ENCODE measurements at regions not wholly inside any gene's neighbourhood (a gene's known extent, or its start where the extent isn't known, plus 50 kb on each side); places are given as distances from the start of the nearest gene placed in this dataset.
A peak's percentile ranks its signal among the peaks of the same experiment; 100 is the strongest.
"Not testable (repeated sequence)": the region's sequence is repeated elsewhere in the genome, so short reads cannot be mapped to it uniquely, and the experiment has no call there.

DNA sequence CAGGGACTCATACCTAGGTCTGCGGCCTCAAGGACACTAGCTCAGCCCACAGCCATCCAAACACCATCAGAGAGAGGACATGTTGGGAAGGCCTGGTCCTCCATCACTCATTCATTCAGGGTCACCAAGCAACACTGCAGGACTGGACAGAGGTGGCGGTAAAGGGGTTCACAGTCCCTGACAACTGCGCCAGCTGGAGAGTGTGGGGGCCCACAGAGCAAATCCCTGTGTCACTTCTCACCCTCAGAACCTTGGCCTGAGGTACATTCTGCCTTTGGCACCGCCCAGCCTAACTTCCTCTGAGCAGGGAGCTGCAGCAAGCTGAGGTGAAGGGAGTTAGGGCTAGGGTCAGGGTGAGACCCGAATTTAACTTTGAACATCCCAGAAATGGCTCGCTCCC is 106.5 kb downstream of the COPRS start:
- no peak for DNase-seq (ENCODE audit: low read depth, low spot score)
- no peak overlapping the region for H3K27ac ChIP-seq

DNA sequence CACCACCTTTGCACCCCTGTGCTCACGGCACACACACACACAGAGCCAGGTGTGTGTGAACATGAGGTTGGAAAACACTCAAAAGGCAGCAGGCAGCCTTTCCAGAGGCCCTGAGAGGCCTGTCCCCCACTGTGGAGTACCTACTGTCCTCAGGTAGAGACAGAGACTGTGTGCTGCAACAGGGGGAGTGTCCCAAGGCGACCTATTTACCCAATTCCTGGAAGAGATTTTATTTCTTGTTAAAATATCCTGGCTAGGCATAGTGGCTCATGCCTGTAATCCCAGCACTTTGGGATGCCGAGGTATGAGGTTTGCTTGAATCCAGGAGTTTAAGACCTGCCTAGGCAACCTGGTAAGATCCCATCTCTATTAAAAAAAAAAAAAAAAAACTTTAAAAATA is 108.5 kb downstream of the COPRS start:
- no peak overlapping the region for H3K27ac ChIP-seq
- DNase-seq (ENCODE audit: low read depth, low spot score): no peak

DNA sequence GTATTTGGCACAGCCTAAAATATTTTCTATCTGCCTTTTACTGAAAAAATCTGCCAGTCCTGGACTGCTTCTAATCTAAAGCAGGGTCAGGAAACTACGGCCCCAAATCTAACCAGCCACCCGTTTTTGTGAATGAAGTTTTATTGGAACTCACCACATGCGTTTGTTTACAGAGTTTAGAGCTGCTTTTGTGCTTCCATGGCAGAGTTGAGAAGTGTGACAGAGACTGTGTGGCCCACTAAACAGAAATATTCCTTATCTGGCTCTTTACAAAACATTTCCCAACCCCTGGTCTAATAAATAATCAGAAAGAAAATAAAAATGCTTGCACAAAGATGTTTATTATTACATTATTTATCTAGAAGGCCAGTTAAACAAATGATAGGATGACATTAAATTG is 110.2 kb downstream of the COPRS start:
- no peak for DNase-seq (ENCODE audit: low read depth, low spot score)
- no peak overlapping the region for H3K27ac ChIP-seq

DNA sequence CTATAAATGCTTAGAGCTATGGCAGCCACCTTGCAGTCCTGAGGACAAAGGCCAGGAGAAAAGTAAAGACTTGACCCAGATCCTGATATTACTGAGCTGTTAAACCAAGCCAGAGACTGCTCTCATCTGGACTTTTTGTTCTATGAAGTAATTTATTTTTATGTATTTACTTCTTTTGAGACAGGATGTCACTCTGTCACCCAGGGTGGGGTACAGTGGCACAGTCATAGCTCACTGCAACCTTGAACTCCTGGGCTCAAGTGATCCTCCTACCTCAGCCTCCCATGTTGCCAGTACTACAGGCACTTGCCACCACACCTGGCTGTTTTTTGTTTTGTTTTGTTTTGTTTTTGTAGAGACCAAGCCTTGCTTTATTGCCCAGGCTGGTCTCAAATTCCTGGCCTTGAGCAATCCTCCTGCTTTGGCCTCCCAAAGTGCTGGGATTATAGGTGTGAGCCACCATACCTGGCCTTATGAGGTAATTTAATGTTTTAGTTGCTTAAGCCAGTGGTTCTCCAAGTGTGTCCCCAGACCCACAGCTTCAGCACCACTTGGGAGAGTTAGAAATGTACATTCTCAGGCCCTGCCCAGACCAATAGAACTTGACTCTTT is 112.1 kb downstream of the COPRS start:
- DNase-seq (ENCODE audit: low read depth, low spot score): no peak
- H3K27ac ChIP-seq: no peak overlapping the region

DNA sequence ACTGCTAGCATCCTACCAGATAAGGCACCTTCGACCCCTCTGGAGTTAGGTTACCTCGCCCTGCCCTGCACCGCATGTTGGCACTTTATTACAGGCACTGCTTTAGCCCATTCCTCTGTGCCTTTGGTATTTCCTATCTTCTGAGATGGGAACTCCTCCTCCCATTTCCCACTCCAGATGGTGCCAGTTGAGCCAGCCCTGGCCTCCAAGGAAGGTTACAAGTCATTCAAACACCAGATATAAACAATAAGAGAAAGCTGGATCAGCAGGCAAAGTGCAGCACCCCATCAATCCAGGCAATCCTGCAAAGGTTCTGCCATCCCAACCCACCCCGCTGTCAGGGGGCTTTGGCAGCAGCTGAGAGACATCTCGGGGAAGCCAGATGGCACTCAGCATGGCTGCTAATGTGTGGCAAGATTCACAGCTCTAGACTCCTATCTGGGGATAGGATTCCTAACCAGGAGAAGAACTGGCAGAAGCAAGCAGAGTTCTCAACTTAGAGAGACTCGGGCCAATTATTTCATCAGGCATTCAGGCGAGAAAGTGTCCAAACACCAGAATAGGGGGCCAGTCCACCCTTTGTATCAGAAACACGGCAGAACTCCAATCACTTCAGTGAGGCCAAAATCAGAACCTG is 113.0 kb downstream of the COPRS start:
- DNase-seq (ENCODE audit: low read depth, low spot score): no peak
- H3K27ac ChIP-seq: no peak overlapping the region

DNA sequence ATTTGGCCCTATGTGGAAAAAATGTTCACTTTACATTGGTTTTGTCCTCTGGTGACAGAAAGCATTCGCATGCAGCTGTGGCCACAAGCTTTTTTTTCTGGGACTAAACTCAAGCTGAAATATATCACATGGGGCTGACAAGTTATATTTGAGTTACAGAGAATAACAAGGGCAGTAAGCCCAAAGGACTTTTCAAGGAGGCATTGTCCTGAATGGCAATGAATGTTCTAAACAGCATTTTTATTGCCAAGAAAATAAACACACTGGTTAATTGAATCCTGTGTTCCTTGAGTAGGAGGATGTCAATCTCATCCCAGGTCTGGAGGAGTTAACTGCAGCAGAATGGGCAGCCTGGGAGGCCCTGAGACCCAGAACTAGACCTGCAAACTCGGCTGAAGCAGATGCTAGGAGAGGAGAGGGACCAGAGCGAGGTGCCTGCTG is 114.5 kb downstream of the COPRS start:
- no peak overlapping the region for H3K27ac ChIP-seq
- no peak for DNase-seq (ENCODE audit: low read depth, low spot score)

DNA sequence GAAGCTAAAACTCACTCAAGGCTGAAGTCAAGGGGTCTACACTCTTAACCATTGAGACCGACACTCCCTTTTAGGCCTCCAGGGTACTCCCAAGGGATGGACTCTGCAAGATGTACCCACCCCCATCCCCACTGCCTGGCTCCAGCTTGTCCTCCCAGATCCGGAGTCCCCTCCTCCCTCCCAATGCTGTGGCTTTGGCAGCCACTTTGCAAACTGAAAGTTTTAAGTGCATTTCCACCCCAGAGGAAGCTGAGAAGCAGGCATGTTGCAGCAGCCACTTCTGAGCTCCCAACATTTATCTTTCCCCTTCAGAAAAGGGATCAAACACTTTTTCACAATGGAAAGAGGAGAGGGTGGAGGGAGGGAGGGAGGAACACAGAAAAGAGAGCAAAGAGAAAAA is 115.2 kb downstream of the COPRS start:
- DNase-seq (ENCODE audit: low read depth, low spot score): no peak

DNA sequence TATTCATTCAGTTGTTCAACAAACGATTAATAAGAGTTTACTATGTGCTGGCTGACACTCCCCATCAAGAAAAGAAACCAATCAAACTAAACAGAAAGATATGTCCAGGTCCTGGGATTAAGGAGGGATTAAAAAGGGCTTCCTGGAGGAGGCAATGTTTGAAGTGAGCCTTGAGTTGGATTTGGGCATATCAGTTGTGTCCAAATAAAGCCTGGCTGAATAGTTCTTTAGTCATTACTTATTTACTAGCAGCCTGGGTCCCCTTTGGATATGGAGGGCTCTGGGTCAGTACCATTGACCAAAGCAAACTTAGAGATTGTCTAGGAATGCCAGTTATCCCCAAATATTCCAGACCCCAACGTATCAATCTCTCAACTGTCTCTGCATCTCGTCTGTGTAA is 117.7 kb downstream of the COPRS start:
- no peak overlapping the region for H3K27ac ChIP-seq
- DNase-seq (ENCODE audit: low read depth, low spot score): no peak

More for the DNA sequence above, 115.2 kb downstream of the COPRS start:
- no peak overlapping the region for H3K27ac ChIP-seq

DNA sequence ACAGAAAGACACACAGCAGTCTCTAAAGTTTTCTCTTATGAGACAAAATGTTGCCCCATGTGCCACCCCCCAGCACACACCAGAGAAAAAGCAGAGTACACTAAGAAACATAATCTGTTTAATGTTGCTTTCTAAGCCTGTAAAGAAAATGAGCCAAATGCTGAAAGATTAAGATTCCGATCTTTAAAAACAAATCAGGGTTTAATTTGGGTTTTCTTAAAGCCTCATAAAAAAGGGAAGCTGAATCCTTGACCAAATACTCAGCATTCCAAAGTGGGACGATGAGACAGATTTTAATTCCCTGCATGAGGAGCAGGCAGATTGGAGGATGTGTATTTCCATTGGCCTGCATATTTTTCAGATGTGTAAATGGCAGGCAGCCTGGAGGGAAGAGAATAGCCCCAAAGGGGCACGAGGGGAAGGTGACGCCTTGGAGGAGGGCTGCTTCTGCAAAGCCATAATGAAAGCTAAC is 118.4 kb downstream of the COPRS start:
- H3K27ac ChIP-seq: no peak overlapping the region
- no peak for DNase-seq (ENCODE audit: low read depth, low spot score)

DNA sequence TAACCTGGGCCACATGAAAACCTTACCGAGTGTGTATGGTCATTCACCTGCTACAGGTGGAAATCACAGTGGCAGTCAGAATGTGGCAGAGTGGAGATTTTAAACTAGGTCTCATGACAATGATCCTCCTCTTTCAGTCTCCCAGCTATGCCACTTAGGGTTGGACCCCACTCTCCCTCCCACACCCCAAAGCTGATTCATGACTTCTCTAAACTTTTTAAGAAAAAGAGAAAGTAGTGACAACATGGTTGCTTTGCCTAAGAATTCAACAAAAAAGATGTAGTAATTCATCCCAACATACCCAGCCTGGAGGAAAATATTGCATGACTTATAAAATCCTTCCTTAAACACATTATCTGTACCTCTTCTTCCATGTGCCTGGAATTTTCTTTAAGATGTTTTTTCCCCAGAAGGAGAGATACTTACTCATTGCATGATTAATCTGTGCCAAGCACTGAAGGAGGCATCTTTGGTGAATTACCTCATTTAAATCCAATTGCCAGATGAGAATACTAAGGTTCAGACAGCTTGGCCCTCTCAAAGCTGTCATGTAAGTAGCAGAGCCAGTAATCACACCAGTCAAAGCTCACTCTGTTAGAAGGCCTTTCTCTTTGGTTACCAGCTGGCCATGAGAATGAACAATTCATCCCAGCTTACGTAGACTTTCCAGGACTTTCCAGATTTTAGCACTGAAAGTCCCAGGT is 119.9 kb downstream of the COPRS start:
- no peak overlapping the region for H3K27ac ChIP-seq

DNA sequence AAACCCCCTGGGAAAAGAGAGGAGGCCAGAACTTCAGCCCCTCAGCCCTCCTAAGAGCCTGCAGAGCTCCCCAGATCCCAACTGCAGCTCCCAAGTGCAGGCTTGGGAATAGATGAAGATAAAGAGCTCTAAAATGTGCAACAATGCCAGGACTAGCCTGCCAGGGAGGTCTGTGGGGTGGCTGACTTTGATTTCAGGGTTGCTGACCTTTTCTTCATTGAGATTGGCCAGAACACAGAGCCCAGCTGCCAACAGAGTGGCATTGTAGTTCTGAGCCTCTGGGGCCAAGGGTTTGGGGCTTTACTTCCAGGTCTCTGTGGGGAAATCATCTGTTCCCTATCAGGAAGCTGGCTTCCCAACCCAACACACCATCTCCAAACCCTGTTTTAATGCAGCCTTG is 120.6 kb downstream of the COPRS start:
- no peak for DNase-seq (ENCODE audit: low read depth, low spot score)
- H3K27ac ChIP-seq: no peak overlapping the region

More for the DNA sequence above, 119.9 kb downstream of the COPRS start:
- DNase-seq (ENCODE audit: low read depth, low spot score): no peak

DNA sequence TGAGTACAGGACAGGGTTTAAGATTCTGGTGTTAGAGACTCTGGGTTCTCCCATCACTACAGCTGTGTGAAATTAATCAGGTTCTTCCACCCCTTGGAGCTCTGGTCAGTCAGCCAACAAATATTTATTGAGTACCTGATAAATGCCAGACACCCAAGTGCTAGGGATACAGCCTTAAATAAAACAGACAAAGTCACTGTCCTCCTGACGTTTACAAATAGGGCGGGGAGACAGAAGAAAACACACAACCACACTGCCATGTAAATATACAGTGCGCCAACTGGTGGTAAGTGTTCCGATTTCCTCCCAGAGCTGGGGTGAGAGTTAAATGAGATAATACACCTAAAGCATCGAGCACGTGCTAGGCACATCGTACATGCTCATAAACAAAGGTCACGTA is 121.0 kb downstream of the COPRS start:
- DNase-seq (ENCODE audit: low read depth, low spot score): no peak
- H3K27ac ChIP-seq: no peak overlapping the region

DNA sequence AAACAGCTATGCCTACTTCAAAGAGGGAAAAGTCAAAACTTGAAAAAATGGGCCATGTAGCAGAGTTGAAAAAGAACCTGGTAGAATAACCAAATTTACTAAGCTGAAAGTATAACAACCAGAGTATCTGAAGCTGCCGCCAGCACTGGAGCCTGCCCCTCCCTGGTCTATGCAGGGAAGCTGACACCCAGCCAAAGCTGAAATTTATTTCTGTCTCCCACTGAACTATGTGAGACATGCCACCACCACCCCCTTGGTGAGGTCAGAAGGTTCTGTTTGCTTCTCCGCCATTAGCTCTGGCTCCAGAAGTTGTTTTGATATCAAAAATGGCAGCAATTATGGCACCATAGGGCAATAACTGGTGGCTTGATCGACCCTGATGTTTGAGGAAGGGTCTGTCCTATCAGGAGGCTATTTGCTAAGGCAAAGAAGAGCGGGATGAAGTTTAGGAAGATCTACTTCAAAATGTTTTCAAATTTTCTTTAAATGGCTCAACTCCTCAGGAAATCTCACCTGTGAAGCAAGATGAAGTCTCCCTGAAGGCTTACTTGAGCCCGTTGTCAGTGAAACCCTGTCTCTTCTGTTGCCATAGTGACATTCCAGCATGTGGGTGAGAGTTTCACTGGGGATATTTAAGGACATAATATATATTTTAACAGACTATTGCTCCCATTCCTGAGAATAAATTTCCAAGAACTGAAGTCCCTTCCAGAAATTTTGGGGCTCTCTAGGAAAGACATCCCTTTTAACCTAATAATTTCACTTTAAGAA is 122.0 kb downstream of the COPRS start:
- no peak for DNase-seq (ENCODE audit: low read depth, low spot score)

DNA sequence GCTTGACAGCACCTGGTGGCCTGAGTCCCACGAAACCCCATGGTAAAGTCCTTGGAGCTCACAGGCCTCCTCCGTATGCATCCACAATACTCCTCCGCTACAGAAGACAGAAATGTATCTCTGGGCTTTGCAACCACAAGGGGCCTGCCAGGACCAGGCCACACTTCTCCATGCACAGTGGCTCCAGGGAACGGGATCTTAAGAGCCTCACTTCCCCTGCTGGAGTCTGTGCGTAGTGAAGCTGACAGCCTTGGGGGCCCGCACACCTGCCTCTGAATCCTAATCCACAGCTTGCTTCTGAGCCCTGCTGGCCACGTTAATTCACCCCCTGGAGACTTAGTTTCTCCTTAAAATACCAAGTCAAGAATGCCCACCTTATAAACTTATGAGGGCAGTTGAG is 125.7 kb downstream of the COPRS start:
- H3K27ac ChIP-seq: no peak overlapping the region
- DNase-seq (ENCODE audit: low read depth, low spot score): no peak

More for the DNA sequence above, 122.0 kb downstream of the COPRS start:
- no peak overlapping the region for H3K27ac ChIP-seq

DNA sequence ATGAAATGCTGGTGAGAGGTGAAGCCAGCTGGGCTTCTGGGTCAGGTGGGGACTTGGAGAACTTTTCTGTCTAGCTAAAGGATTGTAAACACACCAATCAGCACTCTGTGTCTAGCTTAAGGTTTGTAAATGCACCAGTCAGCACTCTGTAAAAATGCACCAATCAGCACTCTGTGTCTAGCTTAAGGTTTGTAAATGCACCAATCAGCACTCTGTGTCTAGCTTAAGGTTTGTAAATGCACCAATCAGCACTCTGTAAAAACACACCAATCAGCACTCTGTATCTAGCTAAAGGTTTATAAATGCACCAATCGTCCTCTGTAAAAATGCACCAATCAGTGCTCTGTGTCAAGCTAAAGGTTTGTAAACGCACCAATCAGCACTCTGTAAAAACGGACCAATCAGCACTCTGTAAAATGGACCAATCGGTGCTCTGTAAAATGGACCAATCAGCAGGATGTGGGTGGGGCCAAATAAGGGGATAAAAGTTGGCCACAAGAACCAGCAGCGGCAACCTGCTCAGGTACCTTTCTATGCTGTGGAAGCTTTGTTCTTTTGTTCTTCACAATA is 127.4 kb downstream of the COPRS start:
- DNase-seq (ENCODE audit: low read depth, low spot score); H3K27ac ChIP-seq: not testable (repeated sequence)

DNA sequence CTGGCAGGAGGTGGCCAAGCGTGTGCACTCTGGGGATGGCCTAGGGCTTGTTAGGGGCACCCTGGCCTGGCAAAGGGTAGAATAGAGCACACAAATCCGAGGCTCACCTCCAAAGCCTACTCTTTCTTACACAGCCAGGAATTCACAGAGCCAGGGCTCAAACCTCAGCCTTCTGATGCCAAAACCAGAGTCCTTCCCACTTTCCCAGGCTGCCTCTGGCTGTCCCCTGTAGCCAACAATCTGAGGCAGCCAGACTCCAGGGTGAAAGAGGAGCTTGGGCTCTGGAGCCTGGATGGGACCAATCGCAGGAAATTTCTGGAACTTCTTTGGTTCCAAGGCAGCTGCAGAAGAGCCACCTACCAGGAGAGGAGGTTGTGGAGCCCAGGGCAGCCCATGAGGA is 127.9 kb downstream of the COPRS start:
- DNase-seq (ENCODE audit: low read depth, low spot score): no peak
- H3K27ac ChIP-seq: no peak overlapping the region

DNA sequence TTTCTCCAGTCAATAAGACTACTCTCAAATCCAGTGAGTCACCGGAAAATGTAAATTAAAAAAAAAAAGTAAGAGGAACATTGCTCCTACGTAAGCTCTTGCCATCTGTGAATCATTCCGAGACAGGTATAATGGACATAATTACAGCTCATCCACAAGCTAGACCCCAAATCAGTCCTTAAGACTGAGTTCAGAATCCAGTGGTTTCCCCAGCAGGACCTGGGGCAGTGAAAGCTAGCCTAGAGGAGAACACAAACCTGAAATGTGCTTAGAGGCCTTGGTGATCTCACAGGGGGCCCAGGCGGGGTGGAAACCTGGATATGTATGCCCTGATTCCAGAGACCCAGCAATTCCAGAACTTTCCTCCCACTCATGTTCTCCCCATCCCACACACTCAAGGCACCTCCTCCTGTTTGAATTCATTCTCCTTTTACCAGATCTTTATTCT is 132.0 kb downstream of the COPRS start:
- no peak overlapping the region for H3K27ac ChIP-seq
- DNase-seq (ENCODE audit: low read depth, low spot score): peak; percentile 10

DNA sequence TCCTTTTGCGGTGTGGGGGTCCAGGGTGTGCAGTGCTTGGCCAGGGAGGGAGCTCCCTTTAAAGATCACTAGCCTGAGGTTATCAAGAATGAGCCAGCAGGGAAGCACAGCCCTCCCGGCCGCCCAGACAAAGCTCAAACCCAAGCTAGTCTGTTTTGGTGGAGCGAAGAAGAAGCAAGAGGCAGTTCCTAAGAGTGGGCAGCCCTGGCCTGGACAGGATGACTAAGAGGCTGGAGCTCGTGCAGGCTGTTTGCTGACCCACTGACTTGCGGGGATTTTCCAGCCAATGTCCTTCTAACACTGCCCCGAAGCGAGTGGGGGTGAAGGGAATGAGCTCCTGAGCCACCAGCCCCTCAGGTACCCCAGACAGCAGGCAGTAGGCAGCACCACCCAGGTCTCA is 134.4 kb downstream of the COPRS start:
- no peak for DNase-seq (ENCODE audit: low read depth, low spot score)
- H3K27ac ChIP-seq: no peak overlapping the region

DNA sequence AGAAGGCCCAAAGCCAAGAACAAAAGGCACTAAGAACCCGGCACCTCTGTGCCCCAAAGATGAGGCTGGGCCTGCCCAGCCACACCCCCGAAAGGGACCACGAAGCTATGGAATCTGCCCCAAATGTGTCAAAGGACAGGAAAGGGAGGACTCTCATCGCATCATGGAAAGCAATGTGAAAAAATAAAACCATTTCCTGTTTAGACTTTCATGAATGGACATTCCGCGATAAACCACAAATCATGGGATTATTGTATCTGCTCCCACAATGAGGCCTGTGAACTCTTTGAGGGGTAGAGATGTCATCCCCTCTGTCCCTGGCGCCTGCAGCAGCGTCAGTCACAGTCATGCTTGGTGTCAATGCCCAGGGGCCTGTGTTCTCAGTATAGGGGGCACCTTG is 135.0 kb downstream of the COPRS start:
- H3K27ac ChIP-seq: no peak overlapping the region
- DNase-seq (ENCODE audit: low read depth, low spot score): no peak
